PFSK-1 (cell line): ENCODE measurements at regions not wholly inside any gene's neighbourhood (a gene's known extent, or its start where the extent isn't known, plus 50 kb on each side); places are given as distances from the start of the nearest gene placed in this dataset.

ENCODE experiments used
- POLR2AphosphoS5 ChIP-seq: IDR thresholded peaks from 2 replicates; pipeline ENCODE4 v1.6.1; 2012; ENCODE audit warnings: low read depth, mild to moderate bottlenecking, control low read depth, low read length, moderate library complexity
- SIN3A ChIP-seq: IDR thresholded peaks from 2 replicates; pipeline ENCODE4 v1.6.1; 2012; ENCODE audit warnings: mild to moderate bottlenecking, low read length, moderate library complexity, borderline replicate concordance; ENCODE audit not compliant: insufficient read depth

DNA sequence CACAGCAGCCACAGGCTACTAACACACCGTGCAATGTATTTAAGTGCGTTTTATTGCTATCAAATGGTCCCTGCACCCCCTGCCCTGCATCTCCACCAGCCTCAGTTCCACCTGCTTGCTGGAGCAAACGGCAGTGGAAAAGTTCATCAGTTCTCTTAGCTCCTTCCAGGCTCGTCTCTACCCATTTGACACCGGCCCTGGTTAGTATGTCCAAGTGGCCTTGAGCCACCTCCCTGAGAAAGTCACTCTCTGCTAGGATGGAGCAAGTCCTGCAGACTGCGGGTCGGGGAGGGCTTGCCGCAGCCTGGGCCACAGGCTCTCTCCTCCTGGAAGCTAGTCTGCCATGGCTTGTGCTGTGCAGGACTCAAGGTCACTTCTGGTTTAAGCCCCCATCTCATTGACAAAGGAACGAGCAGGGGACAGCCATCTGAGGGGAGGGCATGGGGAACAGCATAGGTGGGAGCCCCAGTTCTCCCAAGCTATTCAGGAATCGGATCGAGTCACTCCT, 74.9 kb downstream of the RHOB start:
- TF ChIP-seq POLR2AphosphoS5 (no peak), SIN3A (no peak)
